Spleen (tissue), 7 donors: ENCODE measurements at regions not wholly inside any gene's neighbourhood (a gene's known extent, or its start where the extent isn't known, plus 50 kb on each side); places are given as distances from the start of the nearest gene placed in this dataset.

ENCODE experiments used
- CTCF ChIP-seq, 11 experiments: fragments of 200-600 bp in 7 of 11; fragments of 450-650 bp in 4 of 11; sonication (generic) in 4 of 11; IDR thresholded peaks in 8 of 11; conservative IDR thresholded peaks in 3 of 11; 1 replicate in 7 of 11; 2 replicates in 4 of 11; pipeline versions ENCODE4 v1.4.0 to v1.8.0; 2016 to 2021; ENCODE audit warnings: antibody characterized with exemption in 11 of 11, inconsistent platforms in 4 of 11, mild to moderate bottlenecking in 1 of 11
- POLR2A ChIP-seq, 3 donors: fragments of 450-650 bp; IDR thresholded peaks; one replicate each; pipeline ENCODE4 v1.5.1; 2017; ENCODE audit warnings: antibody characterized with exemption in 3 of 3, mild to moderate bottlenecking in 1 of 3
- donor health status: DM: no; HTN: no; CAD: no; lungs with moderate emphysema.
- donor health status: DM: no; HTN: no; CAD: no.
- donor health status: DM: no; HTN: no; CAD: no.

- TF ChIP-seq CTCF (IDR thresholded peaks at IDR 0.05 in 8 of 11, conservative IDR thresholded peaks at IDR 0.05 in 3 of 11) = no peak
- TF ChIP-seq POLR2A (IDR thresholded peaks at IDR 0.05) = no peak
These were observed 1421.0 kb upstream of the FLRT2 start for GRCh38 chr14:84108746-84109457.
